A549 (cell line): ENCODE measurements at regions not wholly inside any gene's neighbourhood (a gene's known extent, or its start where the extent isn't known, plus 50 kb on each side); places are given as distances from the start of the nearest gene placed in this dataset.

ENCODE experiments used
- TF ChIP-seq, protein P1 (sequence below): fragments of 200-600 bp; sonication (generic); IDR thresholded peaks from 2 replicates; pipeline ENCODE4 v1.6.1; 2016; ENCODE audit warnings: antibody characterized with exemption, mild to moderate bottlenecking, moderate library complexity
- TF ChIP-seq, protein P2 (sequence below): fragments of >200 bp; sonication (Bioruptor Twin); formaldehyde crosslinking; IDR thresholded peaks from 3 replicates; pipeline ENCODE4 v1.5.1; 2016

DNA sequence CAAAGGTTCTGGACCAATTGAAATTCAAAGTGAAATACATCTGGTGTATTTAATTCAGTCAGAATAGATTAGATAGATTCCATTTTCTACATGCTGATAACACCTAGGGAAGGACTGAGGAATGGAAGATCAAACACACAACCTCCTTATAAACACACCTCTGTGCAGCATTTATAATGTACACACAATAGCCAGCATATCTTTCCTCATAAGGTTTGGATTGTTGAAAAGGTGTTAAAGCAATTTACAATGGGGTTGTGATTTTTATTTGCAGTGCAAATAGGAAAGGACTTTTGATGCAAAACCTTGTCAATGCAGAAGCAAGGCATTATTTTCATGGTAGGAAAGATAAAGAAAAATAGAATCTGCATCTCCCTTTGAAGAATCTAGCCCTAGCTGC is 448.9 kb upstream of the KCNMB2 start:
- TF ChIP-seq, protein P1, sequence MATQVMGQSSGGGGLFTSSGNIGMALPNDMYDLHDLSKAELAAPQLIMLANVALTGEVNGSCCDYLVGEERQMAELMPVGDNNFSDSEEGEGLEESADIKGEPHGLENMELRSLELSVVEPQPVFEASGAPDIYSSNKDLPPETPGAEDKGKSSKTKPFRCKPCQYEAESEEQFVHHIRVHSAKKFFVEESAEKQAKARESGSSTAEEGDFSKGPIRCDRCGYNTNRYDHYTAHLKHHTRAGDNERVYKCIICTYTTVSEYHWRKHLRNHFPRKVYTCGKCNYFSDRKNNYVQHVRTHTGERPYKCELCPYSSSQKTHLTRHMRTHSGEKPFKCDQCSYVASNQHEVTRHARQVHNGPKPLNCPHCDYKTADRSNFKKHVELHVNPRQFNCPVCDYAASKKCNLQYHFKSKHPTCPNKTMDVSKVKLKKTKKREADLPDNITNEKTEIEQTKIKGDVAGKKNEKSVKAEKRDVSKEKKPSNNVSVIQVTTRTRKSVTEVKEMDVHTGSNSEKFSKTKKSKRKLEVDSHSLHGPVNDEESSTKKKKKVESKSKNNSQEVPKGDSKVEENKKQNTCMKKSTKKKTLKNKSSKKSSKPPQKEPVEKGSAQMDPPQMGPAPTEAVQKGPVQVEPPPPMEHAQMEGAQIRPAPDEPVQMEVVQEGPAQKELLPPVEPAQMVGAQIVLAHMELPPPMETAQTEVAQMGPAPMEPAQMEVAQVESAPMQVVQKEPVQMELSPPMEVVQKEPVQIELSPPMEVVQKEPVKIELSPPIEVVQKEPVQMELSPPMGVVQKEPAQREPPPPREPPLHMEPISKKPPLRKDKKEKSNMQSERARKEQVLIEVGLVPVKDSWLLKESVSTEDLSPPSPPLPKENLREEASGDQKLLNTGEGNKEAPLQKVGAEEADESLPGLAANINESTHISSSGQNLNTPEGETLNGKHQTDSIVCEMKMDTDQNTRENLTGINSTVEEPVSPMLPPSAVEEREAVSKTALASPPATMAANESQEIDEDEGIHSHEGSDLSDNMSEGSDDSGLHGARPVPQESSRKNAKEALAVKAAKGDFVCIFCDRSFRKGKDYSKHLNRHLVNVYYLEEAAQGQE = no peak
- TF ChIP-seq, protein P2, sequence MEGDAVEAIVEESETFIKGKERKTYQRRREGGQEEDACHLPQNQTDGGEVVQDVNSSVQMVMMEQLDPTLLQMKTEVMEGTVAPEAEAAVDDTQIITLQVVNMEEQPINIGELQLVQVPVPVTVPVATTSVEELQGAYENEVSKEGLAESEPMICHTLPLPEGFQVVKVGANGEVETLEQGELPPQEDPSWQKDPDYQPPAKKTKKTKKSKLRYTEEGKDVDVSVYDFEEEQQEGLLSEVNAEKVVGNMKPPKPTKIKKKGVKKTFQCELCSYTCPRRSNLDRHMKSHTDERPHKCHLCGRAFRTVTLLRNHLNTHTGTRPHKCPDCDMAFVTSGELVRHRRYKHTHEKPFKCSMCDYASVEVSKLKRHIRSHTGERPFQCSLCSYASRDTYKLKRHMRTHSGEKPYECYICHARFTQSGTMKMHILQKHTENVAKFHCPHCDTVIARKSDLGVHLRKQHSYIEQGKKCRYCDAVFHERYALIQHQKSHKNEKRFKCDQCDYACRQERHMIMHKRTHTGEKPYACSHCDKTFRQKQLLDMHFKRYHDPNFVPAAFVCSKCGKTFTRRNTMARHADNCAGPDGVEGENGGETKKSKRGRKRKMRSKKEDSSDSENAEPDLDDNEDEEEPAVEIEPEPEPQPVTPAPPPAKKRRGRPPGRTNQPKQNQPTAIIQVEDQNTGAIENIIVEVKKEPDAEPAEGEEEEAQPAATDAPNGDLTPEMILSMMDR = no peak
